Liver (tissue), 3 donors: ENCODE measurements at regions not wholly inside any gene's neighbourhood (a gene's known extent, or its start where the extent isn't known, plus 50 kb on each side); places are given as distances from the start of the nearest gene placed in this dataset.

Source experiments
- SP1 ChIP-seq: IDR thresholded peaks from 2 replicates; pipeline ENCODE4 v1.6.1; 2018; ENCODE audit warnings: antibody characterized with exemption, mild to moderate bottlenecking
- TF ChIP-seq, protein P1 (sequence below): fragments of 150-350 bp; IDR thresholded peaks from 2 replicates; pipeline ENCODE4 v1.5.1; 2017; ENCODE audit warnings: improper control_type of control experiment, low read depth, low read length; ENCODE audit not compliant: missing input control
- TF ChIP-seq, protein P2 (sequence below): IDR thresholded peaks from 2 replicates; pipeline ENCODE4 v1.6.1; 2016; ENCODE audit warnings: antibody characterized with exemption
- TF ChIP-seq, protein P3 (sequence below): IDR thresholded peaks from 2 replicates; pipeline ENCODE4 v1.6.1; 2016; ENCODE audit warnings: antibody characterized with exemption, mild to moderate bottlenecking
- donor health status: healthy.
- donor health status: healthy.

DNA sequence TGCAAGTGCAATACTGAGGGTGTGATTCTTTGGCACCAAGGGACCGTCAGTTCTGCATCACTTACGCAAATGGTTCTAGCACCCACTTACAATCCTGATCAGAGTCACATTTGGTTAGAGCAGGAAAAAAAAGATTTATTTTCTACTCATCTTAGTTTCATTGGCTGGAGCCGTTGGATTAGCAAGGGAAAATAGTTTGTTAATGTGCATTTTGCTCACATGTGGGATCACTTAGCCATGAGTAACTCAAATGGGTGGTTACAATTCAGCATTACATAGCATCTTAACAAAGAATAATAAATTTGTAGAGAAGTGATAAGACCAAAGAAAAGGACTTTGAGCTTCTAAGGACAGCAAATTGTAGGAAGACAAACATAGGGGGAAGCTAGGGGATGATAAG lies 216.9 kb downstream of the AUH start:
- TF ChIP-seq, protein P1, sequence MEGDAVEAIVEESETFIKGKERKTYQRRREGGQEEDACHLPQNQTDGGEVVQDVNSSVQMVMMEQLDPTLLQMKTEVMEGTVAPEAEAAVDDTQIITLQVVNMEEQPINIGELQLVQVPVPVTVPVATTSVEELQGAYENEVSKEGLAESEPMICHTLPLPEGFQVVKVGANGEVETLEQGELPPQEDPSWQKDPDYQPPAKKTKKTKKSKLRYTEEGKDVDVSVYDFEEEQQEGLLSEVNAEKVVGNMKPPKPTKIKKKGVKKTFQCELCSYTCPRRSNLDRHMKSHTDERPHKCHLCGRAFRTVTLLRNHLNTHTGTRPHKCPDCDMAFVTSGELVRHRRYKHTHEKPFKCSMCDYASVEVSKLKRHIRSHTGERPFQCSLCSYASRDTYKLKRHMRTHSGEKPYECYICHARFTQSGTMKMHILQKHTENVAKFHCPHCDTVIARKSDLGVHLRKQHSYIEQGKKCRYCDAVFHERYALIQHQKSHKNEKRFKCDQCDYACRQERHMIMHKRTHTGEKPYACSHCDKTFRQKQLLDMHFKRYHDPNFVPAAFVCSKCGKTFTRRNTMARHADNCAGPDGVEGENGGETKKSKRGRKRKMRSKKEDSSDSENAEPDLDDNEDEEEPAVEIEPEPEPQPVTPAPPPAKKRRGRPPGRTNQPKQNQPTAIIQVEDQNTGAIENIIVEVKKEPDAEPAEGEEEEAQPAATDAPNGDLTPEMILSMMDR, result no peak
- TF ChIP-seq SP1, result no peak
- TF ChIP-seq, protein P2, sequence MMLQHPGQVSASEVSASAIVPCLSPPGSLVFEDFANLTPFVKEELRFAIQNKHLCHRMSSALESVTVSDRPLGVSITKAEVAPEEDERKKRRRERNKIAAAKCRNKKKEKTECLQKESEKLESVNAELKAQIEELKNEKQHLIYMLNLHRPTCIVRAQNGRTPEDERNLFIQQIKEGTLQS, result no peak
- TF ChIP-seq, protein P3, sequence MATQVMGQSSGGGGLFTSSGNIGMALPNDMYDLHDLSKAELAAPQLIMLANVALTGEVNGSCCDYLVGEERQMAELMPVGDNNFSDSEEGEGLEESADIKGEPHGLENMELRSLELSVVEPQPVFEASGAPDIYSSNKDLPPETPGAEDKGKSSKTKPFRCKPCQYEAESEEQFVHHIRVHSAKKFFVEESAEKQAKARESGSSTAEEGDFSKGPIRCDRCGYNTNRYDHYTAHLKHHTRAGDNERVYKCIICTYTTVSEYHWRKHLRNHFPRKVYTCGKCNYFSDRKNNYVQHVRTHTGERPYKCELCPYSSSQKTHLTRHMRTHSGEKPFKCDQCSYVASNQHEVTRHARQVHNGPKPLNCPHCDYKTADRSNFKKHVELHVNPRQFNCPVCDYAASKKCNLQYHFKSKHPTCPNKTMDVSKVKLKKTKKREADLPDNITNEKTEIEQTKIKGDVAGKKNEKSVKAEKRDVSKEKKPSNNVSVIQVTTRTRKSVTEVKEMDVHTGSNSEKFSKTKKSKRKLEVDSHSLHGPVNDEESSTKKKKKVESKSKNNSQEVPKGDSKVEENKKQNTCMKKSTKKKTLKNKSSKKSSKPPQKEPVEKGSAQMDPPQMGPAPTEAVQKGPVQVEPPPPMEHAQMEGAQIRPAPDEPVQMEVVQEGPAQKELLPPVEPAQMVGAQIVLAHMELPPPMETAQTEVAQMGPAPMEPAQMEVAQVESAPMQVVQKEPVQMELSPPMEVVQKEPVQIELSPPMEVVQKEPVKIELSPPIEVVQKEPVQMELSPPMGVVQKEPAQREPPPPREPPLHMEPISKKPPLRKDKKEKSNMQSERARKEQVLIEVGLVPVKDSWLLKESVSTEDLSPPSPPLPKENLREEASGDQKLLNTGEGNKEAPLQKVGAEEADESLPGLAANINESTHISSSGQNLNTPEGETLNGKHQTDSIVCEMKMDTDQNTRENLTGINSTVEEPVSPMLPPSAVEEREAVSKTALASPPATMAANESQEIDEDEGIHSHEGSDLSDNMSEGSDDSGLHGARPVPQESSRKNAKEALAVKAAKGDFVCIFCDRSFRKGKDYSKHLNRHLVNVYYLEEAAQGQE, result no peak
